OCI-LY1 (cell line): ENCODE measurements at regions not wholly inside any gene's neighbourhood (a gene's known extent, or its start where the extent isn't known, plus 50 kb on each side); places are given as distances from the start of the nearest gene placed in this dataset.

Experiments
- H2AFZ ChIP-seq: fragments of 200-600 bp; sonication (generic), shearing (Covaris generic); 2 replicates; pipeline ENCODE4 v1.6.0; 2014; ENCODE audit warnings: antibody characterized with exemption, mild to moderate bottlenecking, low read length
- H3F3A ChIP-seq: fragments of 200-600 bp; sonication (generic), shearing (Covaris generic); 2 replicates; pipeline ENCODE4 v1.6.0; 2014; ENCODE audit warnings: mild to moderate bottlenecking, antibody characterized with exemption, low read length, moderate library complexity; ENCODE audit not compliant: insufficient read depth
- H3K27ac ChIP-seq: fragments of 200-600 bp; sonication (generic); 2 replicates; pipeline ENCODE4 v1.5.1; 2014; ENCODE audit warnings: low read length, mixed run types, mild to moderate bottlenecking, low read depth; ENCODE audit not compliant: poor library complexity, severe bottlenecking
- H3K27me3 ChIP-seq: fragments of 200-600 bp; sonication (generic); 2 replicates; pipeline ENCODE4 v1.6.0; 2014; ENCODE audit warnings: antibody characterized with exemption, mild to moderate bottlenecking, low read length, moderate library complexity; ENCODE audit not compliant: insufficient read depth
- H3K36me3 ChIP-seq: fragments of 200-600 bp; sonication (generic); 2 replicates; pipeline ENCODE4 v1.6.1; 2014; ENCODE audit warnings: mild to moderate bottlenecking, antibody characterized with exemption, low read length, moderate library complexity, mixed read lengths; ENCODE audit not compliant: insufficient read depth
- H3K4me1 ChIP-seq: fragments of 200-600 bp; sonication (generic); 2 replicates; pipeline ENCODE4 v1.5.1; 2014; ENCODE audit warnings: mild to moderate bottlenecking, low read length, moderate library complexity; ENCODE audit not compliant: insufficient read depth, severe bottlenecking
- H3K4me2 ChIP-seq: fragments of 200-600 bp; sonication (generic), shearing (Covaris generic); 2 replicates; pipeline ENCODE4 v1.6.1; 2014; ENCODE audit warnings: low read length
- H3K4me3 ChIP-seq: fragments of 200-600 bp; sonication (generic); 2 replicates; pipeline ENCODE4 v1.5.1; 2014; ENCODE audit warnings: low read length, low read depth, mild to moderate bottlenecking, mixed read lengths; ENCODE audit not compliant: poor library complexity, severe bottlenecking
- H3K79me2 ChIP-seq: fragments of 200-600 bp; shearing (Covaris generic); 2 replicates; pipeline ENCODE4 v1.6.1; 2016; ENCODE audit warnings: mixed run types, low read length, mixed read lengths; ENCODE audit not compliant: insufficient read depth
- H3K9ac ChIP-seq: fragments of 200-600 bp; sonication (generic), shearing (Covaris generic); 2 replicates; pipeline ENCODE4 v1.6.1; 2014; ENCODE audit warnings: mild to moderate bottlenecking, low read length, mixed read lengths
- H3K9me2 ChIP-seq: fragments of 200-600 bp; sonication (generic), shearing (Covaris generic); 2 replicates; pipeline ENCODE4 v1.6.1; 2014; ENCODE audit warnings: low read depth, mild to moderate bottlenecking, low read length, mixed read lengths
- H3K9me3 ChIP-seq: fragments of 200-600 bp; shearing (Covaris generic); 2 replicates; pipeline ENCODE4 v1.6.1; 2014; ENCODE audit warnings: low read length, mixed read lengths
- H4K20me1 ChIP-seq: fragments of 200-600 bp; sonication (generic), shearing (Covaris generic); 2 replicates; pipeline ENCODE4 v1.6.0; 2016; ENCODE audit warnings: mild to moderate bottlenecking, low read length; ENCODE audit not compliant: insufficient read depth
- EZH2 ChIP-seq: fragments of 200-600 bp; sonication (generic), shearing (Covaris generic); IDR thresholded peaks from 2 replicates; pipeline ENCODE4 v1.8.0; 2017; ENCODE audit warnings: borderline replicate concordance, mixed run types, mild to moderate bottlenecking, antibody characterized with exemption, low read length, moderate library complexity, mixed read lengths
- TF ChIP-seq, protein P1 (sequence below): fragments of 200-600 bp; sonication (generic), shearing (Covaris generic); IDR thresholded peaks from 2 replicates; pipeline ENCODE4 v1.5.1; 2017; ENCODE audit warnings: mild to moderate bottlenecking, antibody characterized with exemption, low read length, moderate library complexity, mixed read lengths

DNA sequence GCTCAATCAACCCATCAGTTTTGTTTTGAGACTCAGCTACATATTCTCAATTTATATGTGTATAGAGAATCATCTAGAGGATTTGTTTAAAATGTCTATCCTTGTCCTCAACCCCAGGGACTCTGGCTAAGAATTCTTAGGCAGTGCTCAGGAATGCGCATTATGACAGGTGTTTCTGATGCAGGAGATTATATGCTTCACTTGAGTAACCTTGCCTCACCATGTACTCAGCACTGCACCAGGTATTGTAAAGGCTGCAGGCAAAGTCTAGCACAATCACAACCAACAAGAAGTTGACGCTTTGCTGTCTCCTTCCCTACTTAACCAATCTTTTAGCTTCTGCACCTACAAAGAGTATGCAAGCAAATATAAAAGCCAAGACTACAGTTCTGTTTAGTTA is 79.6 kb downstream of the LACC1 start:
- H3K4me2 ChIP-seq = no peak overlapping the region
- no peak overlapping the region for H3K9ac ChIP-seq
- TF ChIP-seq EZH2 = no peak
- TF ChIP-seq, protein P1, sequence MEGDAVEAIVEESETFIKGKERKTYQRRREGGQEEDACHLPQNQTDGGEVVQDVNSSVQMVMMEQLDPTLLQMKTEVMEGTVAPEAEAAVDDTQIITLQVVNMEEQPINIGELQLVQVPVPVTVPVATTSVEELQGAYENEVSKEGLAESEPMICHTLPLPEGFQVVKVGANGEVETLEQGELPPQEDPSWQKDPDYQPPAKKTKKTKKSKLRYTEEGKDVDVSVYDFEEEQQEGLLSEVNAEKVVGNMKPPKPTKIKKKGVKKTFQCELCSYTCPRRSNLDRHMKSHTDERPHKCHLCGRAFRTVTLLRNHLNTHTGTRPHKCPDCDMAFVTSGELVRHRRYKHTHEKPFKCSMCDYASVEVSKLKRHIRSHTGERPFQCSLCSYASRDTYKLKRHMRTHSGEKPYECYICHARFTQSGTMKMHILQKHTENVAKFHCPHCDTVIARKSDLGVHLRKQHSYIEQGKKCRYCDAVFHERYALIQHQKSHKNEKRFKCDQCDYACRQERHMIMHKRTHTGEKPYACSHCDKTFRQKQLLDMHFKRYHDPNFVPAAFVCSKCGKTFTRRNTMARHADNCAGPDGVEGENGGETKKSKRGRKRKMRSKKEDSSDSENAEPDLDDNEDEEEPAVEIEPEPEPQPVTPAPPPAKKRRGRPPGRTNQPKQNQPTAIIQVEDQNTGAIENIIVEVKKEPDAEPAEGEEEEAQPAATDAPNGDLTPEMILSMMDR = no peak
- no peaks in the 10 kb centered on the region for H3K4me1 ChIP-seq
- H3K27me3 ChIP-seq = no peaks in the 10 kb centered on the region
- H3K27ac ChIP-seq = no peak overlapping the region
- H3K36me3 ChIP-seq = no peaks in the 10 kb centered on the region
- H3K79me2 ChIP-seq = no peaks in the 10 kb centered on the region
- H3K4me3 ChIP-seq = no peak overlapping the region
- H2AFZ ChIP-seq = no peak overlapping the region
- H3F3A ChIP-seq = no peaks in the 10 kb centered on the region
- H3K9me3 ChIP-seq = no peaks in the 10 kb centered on the region
- H4K20me1 ChIP-seq = no peaks in the 10 kb centered on the region
- no peaks in the 10 kb centered on the region for H3K9me2 ChIP-seq

- no peak overlapping the region for H2AFZ ChIP-seq
- H3K4me2 ChIP-seq = no peak overlapping the region
- H3K36me3 ChIP-seq = no peaks in the 10 kb centered on the region
- no peaks in the 10 kb centered on the region for H3K79me2 ChIP-seq
- no peaks in the 10 kb centered on the region for H4K20me1 ChIP-seq
- H3F3A ChIP-seq = no peaks in the 10 kb centered on the region
- no peak overlapping the region for H3K4me3 ChIP-seq
- H3K4me1 ChIP-seq = no peaks in the 10 kb centered on the region
- no peaks in the 10 kb centered on the region for H3K9me3 ChIP-seq
- H3K9me2 ChIP-seq = no peaks in the 10 kb centered on the region
- no peak overlapping the region for H3K27ac ChIP-seq
- no peaks in the 10 kb centered on the region for H3K27me3 ChIP-seq
- H3K9ac ChIP-seq = no peak overlapping the region
- TF ChIP-seq EZH2 = no peak
- TF ChIP-seq, protein P1 = no peak
These were observed 82.2 kb downstream of the LACC1 start for GRCh38 chr13:43961909-43962308.

GRCh38 chr13:43963726-43964125 is 84.0 kb downstream of the LACC1 start:
- Histone ChIP-seq H3K4me2 (no peak overlapping the region), H3K9me2 (no peaks in the 10 kb centered on the region), H3K9me3 (no peaks in the 10 kb centered on the region), H3F3A (no peaks in the 10 kb centered on the region), H3K27me3 (no peaks in the 10 kb centered on the region), H3K4me3 (no peak overlapping the region), H3K4me1 (no peaks in the 10 kb centered on the region), H3K79me2 (no peaks in the 10 kb centered on the region), H2AFZ (no peak overlapping the region), H3K36me3 (no peaks in the 10 kb centered on the region), H4K20me1 (no peaks in the 10 kb centered on the region), H3K9ac (no peak overlapping the region), H3K27ac (no peak overlapping the region)
- TF ChIP-seq, protein P1 = no peak
- TF ChIP-seq EZH2 = no peak
